Glutamatergic neuron (in vitro differentiated cells): ENCODE measurements at regions not wholly inside any gene's neighbourhood (a gene's known extent, or its start where the extent isn't known, plus 50 kb on each side); places are given as distances from the start of the nearest gene placed in this dataset.

ENCODE experiments used
- DNase-seq: peaks from one replicate; pipeline ENCODE4 v3.0.0; 2022
- H3K27ac Mint-ChIP-seq: one replicate; pipeline ENCODE4 v1.8.0; 2020; ENCODE audit warnings: mild to moderate bottlenecking, mixed read lengths, inconsistent platforms; ENCODE audit not compliant: unreplicated experiment
- H3K27me3 Mint-ChIP-seq: one replicate; pipeline ENCODE4 v1.8.0; 2020; ENCODE audit warnings: mild to moderate bottlenecking, moderate library complexity, mixed read lengths, inconsistent platforms; ENCODE audit not compliant: unreplicated experiment
- H3K36me3 Mint-ChIP-seq: one replicate; pipeline ENCODE4 v1.8.0; 2020; ENCODE audit warnings: mild to moderate bottlenecking, mixed read lengths, inconsistent platforms; ENCODE audit not compliant: unreplicated experiment
- H3K4me1 Mint-ChIP-seq: one replicate; pipeline ENCODE4 v1.8.0; 2020; ENCODE audit warnings: mild to moderate bottlenecking, low read depth, mixed read lengths, inconsistent platforms; ENCODE audit not compliant: unreplicated experiment
- H3K4me3 Mint-ChIP-seq: one replicate; pipeline ENCODE4 v1.8.0; 2020; ENCODE audit warnings: mild to moderate bottlenecking, mixed read lengths, inconsistent platforms; ENCODE audit not compliant: unreplicated experiment
- H3K9me3 Mint-ChIP-seq: one replicate; pipeline ENCODE4 v1.8.0; 2020; ENCODE audit warnings: mild to moderate bottlenecking, moderate library complexity, mixed read lengths, inconsistent platforms; ENCODE audit not compliant: unreplicated experiment
- CTCF ChIP-seq: fragments of 200-600 bp; sonication (generic); IDR thresholded peaks from one replicate; pipeline ENCODE4 v1.5.0; 2021; ENCODE audit not compliant: partially characterized antibody, unreplicated experiment

- Mint-ChIP-seq H3K27ac (no peak overlapping the region), H3K27me3 (peaks cover 4% of the 10 kb centered on the region), H3K9me3 (no peaks in the 10 kb centered on the region), H3K4me1 (peaks cover 2% of the 10 kb centered on the region), H3K4me3 (no peak overlapping the region), H3K36me3 (no peaks in the 10 kb centered on the region)
- no peak for DNase-seq
- no peak for TF ChIP-seq CTCF
These were observed 66.9 kb upstream of the DOCK9 start for GRCh38 chr13:99044764-99045163.

- H3K9me3 Mint-ChIP-seq, result no peaks in the 10 kb centered on the region
- no peak for TF ChIP-seq CTCF
- peaks cover 2% of the 10 kb centered on the region for H3K4me1 Mint-ChIP-seq
- peaks cover 4% of the 10 kb centered on the region for H3K27me3 Mint-ChIP-seq
- DNase-seq, result no peak
- no peak overlapping the region for H3K4me3 Mint-ChIP-seq
- H3K36me3 Mint-ChIP-seq, result no peaks in the 10 kb centered on the region
- no peak overlapping the region for H3K27ac Mint-ChIP-seq
These were observed 67.5 kb upstream of the DOCK9 start for GRCh38 chr13:99045396-99045795.

- no peak for DNase-seq
- Mint-ChIP-seq H3K36me3 (no peaks in the 10 kb centered on the region), H3K27me3 (no peaks in the 10 kb centered on the region), H3K27ac (no peak overlapping the region), H3K4me3 (no peak overlapping the region), H3K9me3 (no peaks in the 10 kb centered on the region), H3K4me1 (peaks cover 2% of the 10 kb centered on the region)
- TF ChIP-seq CTCF, result no peak
These were observed 69.0 kb upstream of the DOCK9 start for GRCh38 chr13:99046851-99047250.

GRCh38 chr13:99050983-99051488, 73.2 kb upstream of the DOCK9 start:
- H3K27ac Mint-ChIP-seq, result no peak overlapping the region
- H3K4me1 Mint-ChIP-seq, result no peaks in the 10 kb centered on the region
- H3K27me3 Mint-ChIP-seq, result no peaks in the 10 kb centered on the region
- TF ChIP-seq CTCF, result no peak
- no peaks in the 10 kb centered on the region for H3K9me3 Mint-ChIP-seq
- no peaks in the 10 kb centered on the region for H3K36me3 Mint-ChIP-seq
- no peak overlapping the region for H3K4me3 Mint-ChIP-seq
- no peak for DNase-seq

GRCh38 chr13:99051768-99052455, 74.0 kb upstream of the DOCK9 start:
- no peak for TF ChIP-seq CTCF
- Mint-ChIP-seq H3K4me1 (no peaks in the 10 kb centered on the region), H3K9me3 (no peaks in the 10 kb centered on the region), H3K27me3 (no peaks in the 10 kb centered on the region), H3K27ac (no peak overlapping the region), H3K36me3 (no peaks in the 10 kb centered on the region), H3K4me3 (no peak overlapping the region)
- DNase-seq, result no peak
